HCT116 (cell line): ENCODE measurements at regions not wholly inside any gene's neighbourhood (a gene's known extent, or its start where the extent isn't known, plus 50 kb on each side); places are given as distances from the start of the nearest gene placed in this dataset.

Experiments
- ATAC-seq: fragments of 200-7000 bp; cut with Tn5 transposase; 2 replicates; pipeline ENCODE4 v1.9.1; 2020; ENCODE audit warnings: mild to moderate bottlenecking, moderate library complexity
- BruUV-seq: library from RNA; stranded (reverse); fragments of 400-500 nt; replicated peaks from 2 replicates; lab custom pipeline; 2021; lab: Mats Ljungman, UMichigan
- CTCF ChIA-PET: fragments of 300-600 bp; sonication (Branson Sonifier 250); formaldehyde crosslinking; loops from one replicate; lab custom pipeline; 2021; ENCODE audit warnings: antibody characterized with exemption; lab: Charles Lee
- POLR2A ChIA-PET: fragments of 300-600, 350-600 bp; sonication (Branson Sonifier 250); formaldehyde crosslinking; loops from one replicate; lab custom pipeline; 2021; ENCODE audit warnings: antibody characterized with exemption; lab: Charles Lee
- RAD21 ChIA-PET, 2 experiments: fragments of 300-600 bp; sonication (Branson Sonifier 250); formaldehyde crosslinking; loops; one replicate each; lab custom pipeline; 2023; ENCODE audit warnings: low total read pairs in 2 of 2; ENCODE audit not compliant: uncharacterized antibody in 2 of 2, unreplicated experiment in 2 of 2, low non-redundant PET in 1 of 2; lab: Charles Lee
- DNase-seq: peaks from one replicate; pipeline ENCODE4 v3.0.0-alpha.2; 2010; ENCODE audit warnings: low read depth, low spot score
- H2AFZ ChIP-seq: fragments of 200-600 bp; shearing (Covaris generic), sonication (generic); 2 replicates; pipeline ENCODE4 v1.6.1; 2017; ENCODE audit warnings: low read depth, mixed run types, mixed read lengths, antibody characterized with exemption, low read length; ENCODE audit not compliant: poor library complexity, severe bottlenecking
- H3K27ac ChIP-seq: 2 replicates; pipeline ENCODE4 v1.5.1; 2012; ENCODE audit warnings: low read depth, low read length
- H3K27me3 ChIP-seq: fragments of 200-600 bp; sonication (generic); 2 replicates; pipeline ENCODE4 v1.6.1; 2016; ENCODE audit warnings: mixed run types, low read length, mixed read lengths; ENCODE audit not compliant: insufficient read depth
- H3K36me3 ChIP-seq, 2 experiments: fragments of 200-500 bp in 1 of 2; fragments of 200-600 bp in 1 of 2; sonication (Bioruptor generic) in 1 of 2; sonication (generic) in 1 of 2; 2 replicates each; pipeline versions ENCODE4 v1.5.1 to v1.6.1; 2014 to 2016; ENCODE audit warnings: low read length in 2 of 2, inconsistent platforms in 1 of 2, mixed read lengths in 1 of 2, mixed run types in 1 of 2; ENCODE audit not compliant: insufficient read depth in 2 of 2, control insufficient read depth in 1 of 2
- H3K4me1 ChIP-seq, 2 experiments: fragments of 200-600 bp in 1 of 2; sonication (generic) in 1 of 2; 2 replicates each; pipeline versions ENCODE4 v1.5.1 to v1.6.1; 2012 to 2017; ENCODE audit warnings: low read length in 2 of 2, inconsistent platforms in 1 of 2, mild to moderate bottlenecking in 1 of 2, mixed read lengths in 1 of 2, mixed run types in 1 of 2, moderate library complexity in 1 of 2; ENCODE audit not compliant: insufficient read depth in 2 of 2, control insufficient read depth in 1 of 2
- H3K4me2 ChIP-seq: fragments of 200-600 bp; sonication (generic); 2 replicates; pipeline ENCODE4 v1.6.1; 2017; ENCODE audit warnings: mixed run types, low read length, mixed read lengths
- H3K4me3 ChIP-seq, 2 experiments: fragments of 200-600 bp in 1 of 2; sonication (generic) in 1 of 2; replicated peaks in 1 of 2; 2 replicates each; pipeline ENCODE4 v1.5.1; 2011 to 2016; ENCODE audit warnings: low read length in 2 of 2, control low read depth in 1 of 2, low read depth in 1 of 2, mild to moderate bottlenecking in 1 of 2, mixed read lengths in 1 of 2, mixed run types in 1 of 2
- H3K79me2 ChIP-seq: fragments of 200-600 bp; sonication (generic); 2 replicates; pipeline ENCODE4 v1.6.1; 2017; ENCODE audit warnings: mild to moderate bottlenecking, mixed run types, low read length, moderate library complexity, mixed read lengths; ENCODE audit not compliant: insufficient read depth
- H3K9ac ChIP-seq: fragments of 200-600 bp; sonication (generic); 2 replicates; pipeline ENCODE4 v1.6.1; 2016; ENCODE audit warnings: low read length, mixed read lengths
- H3K9me2 ChIP-seq: fragments of 200-600 bp; sonication (generic), shearing (Covaris generic); 2 replicates; pipeline ENCODE4 v1.6.1; 2017; ENCODE audit warnings: mixed run types, mild to moderate bottlenecking, moderate library complexity; ENCODE audit not compliant: insufficient read depth
- H3K9me3 ChIP-seq, 2 experiments: fragments of 200-500 bp in 1 of 2; fragments of 200-600 bp in 1 of 2; sonication (Bioruptor generic) in 1 of 2; sonication (generic) in 1 of 2; 2 replicates each; pipeline ENCODE4 v1.6.1; 2014 to 2017; ENCODE audit warnings: low read length in 2 of 2, mixed read lengths in 2 of 2, inconsistent platforms in 1 of 2, low read depth in 1 of 2, mild to moderate bottlenecking in 1 of 2, mixed run types in 1 of 2, moderate library complexity in 1 of 2; ENCODE audit not compliant: control insufficient read depth in 1 of 2, insufficient read depth in 1 of 2
- H4K20me1 ChIP-seq: fragments of 200-600 bp; sonication (generic), shearing (Covaris generic); 2 replicates; pipeline ENCODE4 v1.6.1; 2017; ENCODE audit warnings: mixed run types, mild to moderate bottlenecking, moderate library complexity; ENCODE audit not compliant: insufficient read depth
- ATF3 ChIP-seq: IDR thresholded peaks from 2 replicates; pipeline ENCODE4 v1.6.1; 2012
- CBX3 ChIP-seq: IDR thresholded peaks from 2 replicates; pipeline ENCODE4 v1.6.1; 2012; ENCODE audit warnings: low read depth
- EGR1 ChIP-seq: IDR thresholded peaks from 2 replicates; pipeline ENCODE4 v1.6.1; 2012; ENCODE audit warnings: low read depth
- ELF1 ChIP-seq: IDR thresholded peaks from 2 replicates; pipeline ENCODE4 v1.6.1; 2012; ENCODE audit warnings: low read depth, borderline replicate concordance
- EZH2 ChIP-seq: fragments of 200-600 bp; sonication (generic); IDR thresholded peaks from 2 replicates; pipeline ENCODE4 v1.6.1; 2017; ENCODE audit warnings: antibody characterized with exemption, mixed run types
- EZH2phosphoT487 ChIP-seq: fragments of 200-600 bp; IDR thresholded peaks from 2 replicates; pipeline ENCODE4 v1.6.1; 2018; ENCODE audit warnings: antibody characterized with exemption, borderline replicate concordance
- FOSL1 ChIP-seq: IDR thresholded peaks from 2 replicates; pipeline ENCODE4 v1.6.1; 2012; ENCODE audit warnings: low read depth
- MAX ChIP-seq: IDR thresholded peaks from 2 replicates; pipeline ENCODE4 v1.6.1; 2012
- SIN3A ChIP-seq: IDR thresholded peaks from 2 replicates; pipeline ENCODE4 v1.6.1; 2012; ENCODE audit warnings: low read depth
- SP1 ChIP-seq: IDR thresholded peaks from 2 replicates; pipeline ENCODE4 v1.6.1; 2012; ENCODE audit warnings: low read depth
- SRF ChIP-seq: IDR thresholded peaks from 2 replicates; pipeline ENCODE4 v1.6.1; 2012; ENCODE audit warnings: low read depth
- ZBTB33 ChIP-seq: IDR thresholded peaks from 2 replicates; pipeline ENCODE4 v1.6.1; 2011; ENCODE audit warnings: mild to moderate bottlenecking, low read length, moderate library complexity; ENCODE audit not compliant: insufficient replicate concordance; ENCODE audit errors: extremely low read depth
- ZNF274 ChIP-seq: fragments of 200-500 bp; sonication (Bioruptor generic); IDR thresholded peaks from 2 replicates; pipeline ENCODE4 v1.6.1; 2014; ENCODE audit warnings: mild to moderate bottlenecking, low read depth, low read length, inconsistent platforms
- intact Hi-C: fragments of 100-400 bp; cut with micrococcal nuclease; formaldehyde crosslinking; loops from 2 replicates; pipeline ENCODE4 v1.10.0; 2022
- TF ChIP-seq, protein P1 (sequence below), 3 experiments: fragments of 200-600 bp in 1 of 3; sonication (generic) in 1 of 3; IDR thresholded peaks in 2 of 3; conservative IDR thresholded peaks in 1 of 3; 2 replicates each; pipeline ENCODE4 v1.5.1; 2012 to 2017; ENCODE audit warnings: low read depth in 2 of 3, low read length in 2 of 3, antibody characterized with exemption in 1 of 3, borderline replicate concordance in 1 of 3, control low read depth in 1 of 3, mild to moderate bottlenecking in 1 of 3, mixed read lengths in 1 of 3, mixed run types in 1 of 3, moderate library complexity in 1 of 3; ENCODE audit not compliant: insufficient read depth in 1 of 3

DNA sequence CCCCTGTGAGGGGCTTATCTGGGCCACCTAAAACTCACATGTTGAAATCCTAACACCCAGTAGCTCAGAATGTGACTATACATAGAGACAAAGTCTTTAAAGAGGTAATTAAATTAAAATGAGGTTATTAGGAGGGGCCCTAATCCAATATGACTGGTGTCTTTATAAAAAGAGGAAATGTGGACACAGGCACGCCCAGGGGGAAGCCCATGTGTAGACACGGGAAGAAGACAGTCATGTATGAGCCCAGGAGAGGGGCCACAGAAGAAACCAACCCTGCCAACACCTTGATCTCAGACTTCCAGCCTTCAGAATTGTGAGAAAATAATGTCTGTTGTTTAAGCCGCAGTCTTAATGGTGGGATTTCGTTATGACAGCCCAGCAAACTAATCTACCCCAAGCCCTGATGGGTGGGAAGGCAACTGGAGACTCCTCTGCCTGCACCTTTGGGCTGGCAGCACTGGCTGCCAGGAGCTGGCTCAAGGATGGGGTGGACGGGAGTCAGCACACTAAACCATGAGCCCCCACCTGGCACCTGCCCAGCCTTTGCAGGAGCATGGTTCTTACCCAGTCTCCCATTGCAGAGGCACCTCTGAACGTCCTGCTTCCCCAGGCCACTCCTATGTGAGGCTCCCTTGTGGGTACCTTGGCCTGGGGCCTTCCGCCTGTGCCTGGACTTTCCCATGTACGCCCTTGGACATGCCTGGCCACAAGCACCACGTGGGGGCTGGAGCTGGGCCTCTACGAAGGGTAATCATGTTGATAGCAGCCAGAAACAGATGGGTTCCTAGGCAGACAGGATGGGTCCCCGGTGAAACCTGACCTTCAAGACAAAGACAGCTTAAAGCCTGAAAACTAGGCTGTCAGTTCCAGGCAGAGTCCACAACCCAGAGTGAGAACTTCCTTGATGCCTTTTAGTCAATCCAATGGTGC is 57.1 kb upstream of the DMRTB1 start:
- no peak overlapping the region for H3K4me2 ChIP-seq
- intact Hi-C loops, result no loop called here
- DNase-seq, result no peak
- no peaks in the 10 kb centered on the region for H3K36me3 ChIP-seq
- H3K9ac ChIP-seq, result no peak overlapping the region
- H3K9me2 ChIP-seq, result no peaks in the 10 kb centered on the region
- H4K20me1 ChIP-seq, result no peaks in the 10 kb centered on the region
- ChIA-PET RAD21 (no interaction called here), CTCF (no interaction called here), POLR2A (no interaction called here)
- no peak overlapping the region for H3K4me3 ChIP-seq
- H2AFZ ChIP-seq, result no peak overlapping the region
- TF ChIP-seq SP1 (no peak), ELF1 (no peak), ZNF274 (no peak), EGR1 (no peak), SRF (no peak), MAX (no peak), FOSL1 (no peak), EZH2phosphoT487 (no peak), EZH2 (no peak), ZBTB33 (no peak), ATF3 (no peak), SIN3A (no peak), CBX3 (no peak)
- TF ChIP-seq, protein P1, sequence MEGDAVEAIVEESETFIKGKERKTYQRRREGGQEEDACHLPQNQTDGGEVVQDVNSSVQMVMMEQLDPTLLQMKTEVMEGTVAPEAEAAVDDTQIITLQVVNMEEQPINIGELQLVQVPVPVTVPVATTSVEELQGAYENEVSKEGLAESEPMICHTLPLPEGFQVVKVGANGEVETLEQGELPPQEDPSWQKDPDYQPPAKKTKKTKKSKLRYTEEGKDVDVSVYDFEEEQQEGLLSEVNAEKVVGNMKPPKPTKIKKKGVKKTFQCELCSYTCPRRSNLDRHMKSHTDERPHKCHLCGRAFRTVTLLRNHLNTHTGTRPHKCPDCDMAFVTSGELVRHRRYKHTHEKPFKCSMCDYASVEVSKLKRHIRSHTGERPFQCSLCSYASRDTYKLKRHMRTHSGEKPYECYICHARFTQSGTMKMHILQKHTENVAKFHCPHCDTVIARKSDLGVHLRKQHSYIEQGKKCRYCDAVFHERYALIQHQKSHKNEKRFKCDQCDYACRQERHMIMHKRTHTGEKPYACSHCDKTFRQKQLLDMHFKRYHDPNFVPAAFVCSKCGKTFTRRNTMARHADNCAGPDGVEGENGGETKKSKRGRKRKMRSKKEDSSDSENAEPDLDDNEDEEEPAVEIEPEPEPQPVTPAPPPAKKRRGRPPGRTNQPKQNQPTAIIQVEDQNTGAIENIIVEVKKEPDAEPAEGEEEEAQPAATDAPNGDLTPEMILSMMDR (IDR thresholded peaks at IDR 0.05 in 2 of 3, conservative IDR thresholded peaks at IDR 0.05 in 1 of 3; ENCODE audit: borderline replicate concordance in 1 of 3, insufficient read depth in 1 of 3, low read depth in 2 of 3, low read length in 2 of 3), result no peak
- H3K79me2 ChIP-seq, result no peaks in the 10 kb centered on the region
- no peaks in the 10 kb centered on the region for H3K27me3 ChIP-seq
- no peaks in the 10 kb centered on the region for H3K9me3 ChIP-seq
- ATAC-seq, result no peak
- H3K27ac ChIP-seq, result no peak overlapping the region
- no TSS peak for BruUV-seq
- H3K4me1 ChIP-seq, result no peaks in the 10 kb centered on the region
